Heart left ventricle (tissue), 16 donors: ENCODE measurements at regions not wholly inside any gene's neighbourhood (a gene's known extent, or its start where the extent isn't known, plus 50 kb on each side); places are given as distances from the start of the nearest gene placed in this dataset.

Experiments
- ATAC-seq, 4 donors: fragments of 200-7000 bp; cut with Tn5 transposase; one replicate each; pipeline ENCODE4 v1.9.1; 2020 to 2022; ENCODE audit warnings: moderate library complexity in 4 of 4, mild to moderate bottlenecking in 3 of 4, moderate number of reproducible peaks in 1 of 4
- DNase-seq, 5 donors: peaks; one replicate each; pipeline ENCODE4 v3.0.0-alpha.2; 2020
- H3K27ac ChIP-seq, 12 donors: fragments of 200-600 bp; sonication (generic) in 4 of 12; one replicate each; pipeline versions ENCODE4 v1.5.0 to v1.8.0; 2016 to 2022; ENCODE audit warnings: mild to moderate bottlenecking in 2 of 12
- H3K27me3 ChIP-seq, 9 donors: fragments of 200-600 bp; sonication (generic) in 2 of 9; one replicate each; pipeline versions ENCODE4 v1.5.1 to v1.8.0; 2016 to 2022; ENCODE audit warnings: mild to moderate bottlenecking in 3 of 9
- H3K36me3 ChIP-seq, 9 donors: fragments of 200-600 bp; sonication (generic) in 2 of 9; one replicate each; pipeline versions ENCODE4 v1.5.0 to v1.8.0; 2018 to 2022; ENCODE audit warnings: mild to moderate bottlenecking in 2 of 9
- H3K4me1 ChIP-seq, 12 donors: fragments of 200-600 bp; sonication (generic) in 4 of 12; one replicate each; pipeline versions ENCODE4 v1.5.0 to v1.8.0; 2016 to 2022; ENCODE audit warnings: mild to moderate bottlenecking in 3 of 12
- H3K4me3 ChIP-seq, 12 donors: fragments of 200-600 bp; sonication (generic) in 4 of 12; one replicate each; pipeline versions ENCODE4 v1.5.0 to v1.8.0; 2017 to 2022; ENCODE audit warnings: mild to moderate bottlenecking in 9 of 12, moderate library complexity in 4 of 12
- H3K9me3 ChIP-seq, 12 donors: fragments of 200-600 bp; sonication (generic) in 4 of 12; one replicate each; pipeline versions ENCODE4 v1.5.0 to v1.8.0; 2016 to 2022; ENCODE audit warnings: mild to moderate bottlenecking in 1 of 12
- CTCF ChIP-seq, 12 donors: fragments of 200-600 bp; sonication (generic) in 4 of 12; IDR thresholded peaks; one replicate each; pipeline versions ENCODE4 v1.5.0 to v1.8.0; 2018 to 2022; ENCODE audit warnings: antibody characterized with exemption in 12 of 12, mild to moderate bottlenecking in 5 of 12
- POLR2A ChIP-seq, 2 donors: fragments of 450-650 bp; IDR thresholded peaks; one replicate each; pipeline ENCODE4 v1.6.1; 2017; ENCODE audit warnings: antibody characterized with exemption in 2 of 2, mild to moderate bottlenecking in 2 of 2, moderate library complexity in 2 of 2
- WGBS, 4 donors: extraction: QIAGEN DNeasy Blood & Tissue Kit in 2 of 4; methylation state at CpG; one replicate each; pipeline versions ENCODE4 v1.1.5 to v1.1.7; 2013 to 2018; 5-methylcytosine and 5-hydroxymethylcytosine counted together
- intact Hi-C, 10 donors: fragments of 100-400 bp; cut with DNase I; formaldehyde crosslinking; loops; one replicate each; pipeline versions ENCODE4 v1.11.1 to v1.14.2; 2022
- donor health status: ischemic (EF 13 %, LVEDD 7.1; RV severe dilation, severe dysfunction).
- donor health status: healthy with polysubstance abuse.
- donor health status: DM: no; HTN: yes; CAD: no.
- donor health status: DM: no; HTN: no; CAD: no.
- donor health status: ischemic (EF 25% LVEDD 6.9; RV normal size, moderate dysfunction).
- donor health status: ischemic (EF 25% LVEDD 5.7; RV mildly dilated, moderate dysfunction).
- donor health status: healthy.
- donor health status: DM: yes; HTN: yes; CAD: no.
- donor health status: ischemic (EF 35%, LVEDD 5.7; RV mildly dilated, moderate dysfunction).
- donor health status: nonischemic (EF 11% LVEDD 7.7; RV severe dilation, severe dysfunction).
- donor health status: DM: yes; HTN: yes; CAD: no.
- donor health status: PGD.
- donor health status: ischemic (EF 29% LVEDD 5.4; RV normal size, mild dysfunction).
- donor health status: nonischemic (EF 23%, LVEDD 6.1; RV moderate dilation, normal function).

- ATAC-seq = peak; percentile 84 to 92 (median 90)
- Histone ChIP-seq H3K4me1 (peaks cover 0 to 15% (median 3%) of the 10 kb centered on the region in 12 donors), H3K27ac (no peak overlapping the region), H3K36me3 (no peaks in the 10 kb centered on the region), H3K27me3 (peaks cover 0 to 3% (median 0%) of the 10 kb centered on the region in 9 donors), H3K4me3 (no peak overlapping the region), H3K9me3 (no peaks in the 10 kb centered on the region)
- intact Hi-C loops = loop anchor here (5.0 to 10.0 kb wide), 11 partner anchors 129 to 849 kb away; partner anchors contain the start of gene PRKACB (in 1 of the 10)
- 33 to 38% (median 34%) methylated on average over 16 of the region's 16 CpGs for WGBS, 4 donors
- TF ChIP-seq POLR2A (IDR thresholded peaks at IDR 0.05) (no peak), CTCF (IDR thresholded peaks at IDR 0.05) (peak; percentile 83 to 93 (median 88))
- peak; percentile 54 to 72 (median 68) for DNase-seq
These were observed 63.5 kb upstream of the SSX2IP start for GRCh38 chr1:84753516-84754385.

- 49 to 70% (median 62%) methylated on average over 6 of the region's 6 CpGs for WGBS, 4 donors
- no peak for DNase-seq
- no peak overlapping the region for H3K27ac ChIP-seq
These were observed 60.0 kb upstream of the SSX2IP start for GRCh38 chr1:84750110-84750730.

GRCh38 chr1:84749427-84749826 is 59.2 kb upstream of the SSX2IP start:
- H3K4me3 ChIP-seq = no peak overlapping the region
- no peaks in the 10 kb centered on the region for H3K9me3 ChIP-seq
- ATAC-seq (no peak), DNase-seq (no peak)
- peaks cover 0 to 2% (median 0%) of the 10 kb centered on the region in 9 donors for H3K27me3 ChIP-seq
- intact Hi-C loops = loop anchor here in 1 of 10 donors (10.0 kb wide), 1 partner anchor 125 kb away; no protein-coding TSS in a partner anchor
- no peaks in the 10 kb centered on the region for H3K36me3 ChIP-seq
- 88 to 93% (median 91%) methylated on average over 2 of the region's 2 CpGs for WGBS, 4 donors
- H3K4me1 ChIP-seq = no peaks in the 10 kb centered on the region
- TF ChIP-seq CTCF (IDR thresholded peaks at IDR 0.05) (no peak), POLR2A (IDR thresholded peaks at IDR 0.05) (no peak)
- H3K27ac ChIP-seq = no peak overlapping the region

More at GRCh38 chr1:84750110-84750730, 60.0 kb upstream of the SSX2IP start:
- Histone ChIP-seq H3K9me3 (no peaks in the 10 kb centered on the region), H3K36me3 (no peaks in the 10 kb centered on the region), H3K4me1 (no peaks in the 10 kb centered on the region), H3K4me3 (no peak overlapping the region), H3K27me3 (peaks cover 0 to 2% (median 0%) of the 10 kb centered on the region in 9 donors)
- intact Hi-C loops = loop anchor here (5.0 to 10.0 kb wide), 11 partner anchors 125 to 845 kb away; partner anchors contain the start of gene PRKACB (in 1 of the 10)
- ATAC-seq = no peak
- no peak for TF ChIP-seq CTCF (IDR thresholded peaks at IDR 0.05)
- no peak for TF ChIP-seq POLR2A (IDR thresholded peaks at IDR 0.05)

- intact Hi-C loops = loop anchor here in 1 of 10 donors (10.0 kb wide), 1 partner anchor 124 kb away; no protein-coding TSS in a partner anchor
- ATAC-seq = no peak
- Histone ChIP-seq H3K27me3 (peaks cover 0 to 2% (median 0%) of the 10 kb centered on the region in 9 donors), H3K36me3 (no peaks in the 10 kb centered on the region), H3K4me1 (no peaks in the 10 kb centered on the region), H3K4me3 (no peak overlapping the region), H3K9me3 (no peaks in the 10 kb centered on the region), H3K27ac (no peak overlapping the region)
- no peak for DNase-seq
- WGBS, 4 donors = 76 to 84% (median 79%) methylated on average over 3 of the region's 3 CpGs
- TF ChIP-seq POLR2A (IDR thresholded peaks at IDR 0.05) (no peak), CTCF (IDR thresholded peaks at IDR 0.05) (no peak)
These were observed 58.1 kb upstream of the SSX2IP start for GRCh38 chr1:84748364-84748763.
